ENCODE measurements at regions not wholly inside any gene's neighbourhood (a gene's known extent, or its start where the extent isn't known, plus 50 kb on each side); places are given as distances from the start of the nearest gene placed in this dataset.

GRCh38 chr16:64158941-64159588 is 962.8 kb downstream of the CDH11 start:
- Histone ChIP-seq H3K9me3 (ENCODE audit: control insufficient read depth, low read length) (no peaks in the 10 kb centered on the region), H3K27ac (ENCODE audit: low read length) (no peak overlapping the region), H3K27me3 (ENCODE audit: control insufficient read depth, insufficient read depth) (no peaks in the 10 kb centered on the region), H3K4me1 (ENCODE audit: control insufficient read depth, insufficient read depth, low read length) (no peaks in the 10 kb centered on the region), H3K4me3 (ENCODE audit: low read length) (no peak overlapping the region)
- WGBS: 86% methylated on average over 2 of the region's 2 CpGs
- DNase-seq: no peak
- intact Hi-C loops (cut with DNase I): no loop called here
- ATAC-seq: no peak

- intact Hi-C loops (cut with DNase I): no loop called here
- WGBS: 87% methylated on average over 3 of the region's 3 CpGs
- Histone ChIP-seq H3K4me1 (ENCODE audit: control insufficient read depth, insufficient read depth, low read length) (no peaks in the 10 kb centered on the region), H3K27me3 (ENCODE audit: control insufficient read depth, insufficient read depth) (no peaks in the 10 kb centered on the region), H3K4me3 (ENCODE audit: low read length) (no peak overlapping the region), H3K9me3 (ENCODE audit: control insufficient read depth, low read length) (no peaks in the 10 kb centered on the region), H3K27ac (ENCODE audit: low read length) (no peak overlapping the region)
- DNase-seq (no peak), ATAC-seq (no peak)
Measured at GRCh38 chr16:64153718-64154117, 968.1 kb downstream of the CDH11 start.

GRCh38 chr16:64151990-64152767 is 969.7 kb downstream of the CDH11 start:
- WGBS: 71% methylated on average over 5 of the region's 5 CpGs
- Histone ChIP-seq H3K9me3 (ENCODE audit: control insufficient read depth, low read length) (no peaks in the 10 kb centered on the region), H3K4me3 (ENCODE audit: low read length) (no peak overlapping the region), H3K4me1 (ENCODE audit: control insufficient read depth, insufficient read depth, low read length) (no peaks in the 10 kb centered on the region), H3K27ac (ENCODE audit: low read length) (no peak overlapping the region), H3K27me3 (ENCODE audit: control insufficient read depth, insufficient read depth) (no peaks in the 10 kb centered on the region)
- DNase-seq (no peak), ATAC-seq (no peak)
- intact Hi-C loops (cut with DNase I): no loop called here

GRCh38 chr16:64150193-64150592 is 971.7 kb downstream of the CDH11 start:
- 76% methylated on average over 3 of the region's 3 CpGs for WGBS
- intact Hi-C loops (cut with DNase I): no loop called here
- ATAC-seq: no peak

GRCh38 chr16:64149756-64150155 is 972.1 kb downstream of the CDH11 start:
- Histone ChIP-seq H3K4me3 (ENCODE audit: low read length) (no peak overlapping the region), H3K9me3 (ENCODE audit: control insufficient read depth, low read length) (no peaks in the 10 kb centered on the region), H3K27me3 (ENCODE audit: control insufficient read depth, insufficient read depth) (no peaks in the 10 kb centered on the region), H3K4me1 (ENCODE audit: control insufficient read depth, insufficient read depth, low read length) (no peaks in the 10 kb centered on the region), H3K27ac (ENCODE audit: low read length) (no peak overlapping the region)
- 77% methylated on average over 2 of the region's 2 CpGs for WGBS
- ATAC-seq (no peak), DNase-seq (no peak)
- intact Hi-C loops (cut with DNase I): no loop called here

More at GRCh38 chr16:64150193-64150592, 971.7 kb downstream of the CDH11 start:
- DNase-seq: no peak
- H3K4me3 ChIP-seq (ENCODE audit: low read length): no peak overlapping the region
- no peaks in the 10 kb centered on the region for H3K27me3 ChIP-seq (ENCODE audit: control insufficient read depth, insufficient read depth)
- no peak overlapping the region for H3K27ac ChIP-seq (ENCODE audit: low read length)
- H3K4me1 ChIP-seq (ENCODE audit: control insufficient read depth, insufficient read depth, low read length): no peaks in the 10 kb centered on the region
- no peaks in the 10 kb centered on the region for H3K9me3 ChIP-seq (ENCODE audit: control insufficient read depth, low read length)

- Histone ChIP-seq H3K4me1 (ENCODE audit: control insufficient read depth, insufficient read depth, low read length) (no peaks in the 10 kb centered on the region), H3K4me3 (ENCODE audit: low read length) (no peak overlapping the region), H3K27ac (ENCODE audit: low read length) (no peak overlapping the region), H3K27me3 (ENCODE audit: control insufficient read depth, insufficient read depth) (no peaks in the 10 kb centered on the region), H3K9me3 (ENCODE audit: control insufficient read depth, low read length) (no peaks in the 10 kb centered on the region)
- intact Hi-C loops (cut with DNase I): no loop called here
- no peak for DNase-seq
- no peak for ATAC-seq
- WGBS: 85% methylated on average over 1 of the region's 1 CpG
Measured at GRCh38 chr16:64148356-64148755, 973.5 kb downstream of the CDH11 start.

- intact Hi-C loops (cut with DNase I): no loop called here
- WGBS: 90% methylated on average over 3 of the region's 3 CpGs
- no peak overlapping the region for H3K27ac ChIP-seq (ENCODE audit: low read length)
- no peaks in the 10 kb centered on the region for H3K27me3 ChIP-seq (ENCODE audit: control insufficient read depth, insufficient read depth)
- H3K9me3 ChIP-seq (ENCODE audit: control insufficient read depth, low read length): no peaks in the 10 kb centered on the region
- H3K4me1 ChIP-seq (ENCODE audit: control insufficient read depth, insufficient read depth, low read length): no peaks in the 10 kb centered on the region
- DNase-seq (no peak), ATAC-seq (no peak)
- H3K4me3 ChIP-seq (ENCODE audit: low read length): no peak overlapping the region
Measured at GRCh38 chr16:64147941-64148340, 973.9 kb downstream of the CDH11 start.

GRCh38 chr16:64144617-64145016 is 977.2 kb downstream of the CDH11 start:
- no peaks in the 10 kb centered on the region for H3K9me3 ChIP-seq (ENCODE audit: control insufficient read depth, low read length)
- H3K27me3 ChIP-seq (ENCODE audit: control insufficient read depth, insufficient read depth): no peaks in the 10 kb centered on the region
- H3K4me3 ChIP-seq (ENCODE audit: low read length): no peak overlapping the region
- DNase-seq: no peak
- intact Hi-C loops (cut with DNase I): no loop called here
- ATAC-seq: no peak
- no peak overlapping the region for H3K27ac ChIP-seq (ENCODE audit: low read length)
- no peaks in the 10 kb centered on the region for H3K4me1 ChIP-seq (ENCODE audit: control insufficient read depth, insufficient read depth, low read length)
- WGBS: 65% methylated on average over 2 of the region's 2 CpGs

- Histone ChIP-seq H3K9me3 (ENCODE audit: control insufficient read depth, low read length) (no peaks in the 10 kb centered on the region), H3K27me3 (ENCODE audit: control insufficient read depth, insufficient read depth) (no peaks in the 10 kb centered on the region), H3K27ac (ENCODE audit: low read length) (no peak overlapping the region), H3K4me1 (ENCODE audit: control insufficient read depth, insufficient read depth, low read length) (no peaks in the 10 kb centered on the region), H3K4me3 (ENCODE audit: low read length) (no peak overlapping the region)
- intact Hi-C loops (cut with DNase I): no loop called here
- ATAC-seq: no peak
- 84% methylated on average over 2 of the region's 2 CpGs for WGBS
- DNase-seq: no peak
Measured at GRCh38 chr16:64138621-64139020, 983.2 kb downstream of the CDH11 start.

- intact Hi-C loops (cut with DNase I): no loop called here
- Histone ChIP-seq H3K4me3 (ENCODE audit: low read length) (no peak overlapping the region), H3K9me3 (ENCODE audit: control insufficient read depth, low read length) (no peaks in the 10 kb centered on the region), H3K27me3 (ENCODE audit: control insufficient read depth, insufficient read depth) (no peaks in the 10 kb centered on the region), H3K4me1 (ENCODE audit: control insufficient read depth, insufficient read depth, low read length) (no peaks in the 10 kb centered on the region), H3K27ac (ENCODE audit: low read length) (no peak overlapping the region)
- no peak for DNase-seq
- WGBS: 91% methylated on average over 8 of the region's 8 CpGs
- no peak for ATAC-seq
Measured at GRCh38 chr16:64138006-64138405, 983.9 kb downstream of the CDH11 start.

- H3K27me3 ChIP-seq (ENCODE audit: control insufficient read depth, insufficient read depth): no peaks in the 10 kb centered on the region
- DNase-seq (no peak), ATAC-seq (no peak)
- intact Hi-C loops (cut with DNase I): no loop called here
- H3K9me3 ChIP-seq (ENCODE audit: control insufficient read depth, low read length): no peaks in the 10 kb centered on the region
- H3K4me1 ChIP-seq (ENCODE audit: control insufficient read depth, insufficient read depth, low read length): peaks cover 3% of the 10 kb centered on the region
- 84% methylated on average over 3 of the region's 3 CpGs for WGBS
- H3K27ac ChIP-seq (ENCODE audit: low read length): no peak overlapping the region
- no peak overlapping the region for H3K4me3 ChIP-seq (ENCODE audit: low read length)
Measured at GRCh38 chr16:64136743-64137142, 985.1 kb downstream of the CDH11 start.

Measured in right cardiac atrium (tissue), 5 donors.